T follicular helper cell (primary cell): ENCODE measurements at regions not wholly inside any gene's neighbourhood (a gene's known extent, or its start where the extent isn't known, plus 50 kb on each side); places are given as distances from the start of the nearest gene placed in this dataset.
"Not testable (repeated sequence)": the region's sequence is repeated elsewhere in the genome, so short reads cannot be mapped to it uniquely, and the experiment has no call there.

ENCODE experiments used
- DNase-seq: peaks from one replicate; pipeline ENCODE4 v3.0.0-alpha.2; 2020; ENCODE audit warnings: low read depth

DNA sequence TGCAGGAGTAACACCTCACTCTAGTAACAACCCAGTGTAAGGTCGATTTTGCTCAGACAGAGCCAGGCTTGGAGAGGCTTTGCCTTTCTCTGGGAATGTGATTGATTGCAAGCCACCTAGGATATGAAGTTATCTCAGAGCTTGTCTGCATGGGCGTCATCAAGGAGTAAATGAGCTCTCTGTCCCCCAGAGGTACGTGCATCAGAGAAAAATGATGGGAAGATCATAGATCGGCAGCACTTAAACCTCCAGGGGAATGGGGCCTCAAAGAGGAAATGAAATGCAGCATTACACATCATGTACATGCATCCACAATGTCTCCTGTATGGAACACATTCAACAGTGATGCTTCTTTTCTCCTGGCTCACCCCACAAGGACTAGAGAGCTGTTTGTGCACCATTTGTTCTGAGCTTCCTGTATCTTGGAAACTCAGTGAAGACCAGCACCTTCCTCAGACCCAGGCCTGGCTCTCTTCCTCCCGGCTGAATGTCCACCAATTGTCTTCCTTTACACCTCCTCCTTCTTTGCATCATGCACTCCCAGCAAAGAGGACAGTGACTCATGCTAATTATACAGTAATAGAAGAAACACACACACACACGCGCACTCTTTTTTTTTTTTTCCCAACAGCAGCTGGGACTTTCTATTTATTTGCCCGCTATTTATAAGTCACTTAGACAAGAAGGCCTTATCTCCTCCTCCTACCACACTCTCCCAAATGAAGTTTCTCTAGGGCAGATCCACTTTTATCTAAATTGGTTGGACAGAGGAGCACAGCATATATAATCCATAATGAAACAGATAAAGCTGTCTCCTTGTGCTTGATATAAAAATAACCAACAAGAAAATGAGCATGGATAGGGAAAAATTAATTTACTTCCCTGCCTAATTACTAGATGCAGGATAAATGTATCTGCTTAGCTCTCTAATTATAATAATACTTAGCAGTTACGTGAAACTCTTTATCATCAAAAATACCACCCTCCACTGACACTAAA is 990.7 kb downstream of the CCSER2 start:
- DNase-seq = no peak

DNA sequence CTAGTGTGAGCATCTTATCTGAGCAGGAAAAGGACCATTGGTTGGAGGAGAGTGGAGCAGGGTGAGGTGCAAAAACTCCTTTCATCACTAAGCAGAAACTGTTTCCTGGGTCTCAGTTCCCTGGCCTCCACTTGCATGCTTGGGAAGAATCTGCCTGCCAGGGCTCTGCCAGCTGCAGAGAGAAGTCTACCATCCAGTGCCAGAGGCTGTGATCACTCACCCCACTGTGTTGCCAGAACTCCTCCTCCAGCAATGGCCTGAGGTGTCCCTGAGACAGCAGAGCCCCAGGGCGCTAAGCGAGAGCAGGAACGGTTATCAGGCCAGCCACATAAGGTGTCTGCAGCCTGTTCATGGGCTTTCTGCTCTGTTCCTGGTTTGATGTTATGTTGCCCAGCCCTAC is 991.4 kb downstream of the CCSER2 start:
- no peak for DNase-seq

DNA sequence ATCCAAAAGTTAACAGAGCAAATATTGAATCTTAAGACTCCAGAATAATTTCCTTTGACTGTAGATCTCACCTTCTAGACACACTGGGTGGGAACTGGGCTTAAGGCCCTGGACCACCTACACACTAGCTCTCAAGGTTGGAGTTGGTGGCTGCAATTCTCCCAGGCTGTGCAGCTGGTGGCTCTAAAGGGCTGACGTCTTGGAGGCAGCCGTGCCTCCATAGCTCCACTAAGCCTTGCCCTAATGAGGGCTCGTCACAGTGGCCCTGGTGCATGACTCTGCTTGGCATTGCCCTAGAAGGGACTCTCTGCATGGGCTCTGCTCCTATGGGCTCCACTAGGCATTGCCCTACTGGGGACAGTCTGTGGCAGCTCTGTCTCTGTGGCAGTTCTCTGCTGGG is 1005.2 kb downstream of the CCSER2 start:
- no peak for DNase-seq

GRCh38 chr10:85362401-85362800 is 1004.2 kb downstream of the GRID1 start:
- DNase-seq = no peak

DNA sequence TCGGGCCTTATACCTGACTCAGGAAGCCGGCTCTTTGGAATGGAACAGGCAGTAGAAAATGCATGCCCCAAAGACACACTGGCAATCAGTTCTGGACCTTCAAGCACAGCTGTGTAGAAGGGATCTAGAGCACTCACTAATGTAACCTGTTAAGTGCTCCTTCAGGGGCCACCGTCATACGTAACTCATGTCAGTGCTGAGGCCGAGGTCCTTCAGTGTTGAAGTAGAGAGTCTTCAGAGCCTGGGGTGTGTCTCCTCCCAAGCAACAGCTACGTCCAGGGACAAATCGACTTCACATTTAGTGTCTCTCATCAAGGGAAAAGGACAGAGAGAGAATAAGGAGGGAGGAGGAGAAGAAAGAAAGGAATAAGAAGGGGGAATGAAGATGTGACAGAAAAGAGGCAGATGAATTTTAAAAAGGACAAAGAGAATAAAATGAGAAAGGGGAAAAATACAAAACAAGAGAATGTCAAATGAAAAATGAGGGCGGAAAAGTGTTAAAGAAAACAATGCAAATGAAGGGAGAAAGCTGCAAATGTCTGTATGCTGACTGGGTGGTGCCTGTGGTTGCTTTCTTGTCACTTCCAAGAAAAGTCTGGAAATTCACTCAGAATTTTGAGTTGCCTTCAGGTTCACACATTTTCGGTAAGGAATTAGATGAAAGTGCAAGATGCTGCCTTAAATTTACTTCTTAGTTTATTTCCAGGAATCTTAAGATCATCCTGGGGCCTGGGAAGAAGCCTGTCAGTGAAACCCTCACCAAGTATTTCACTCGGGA is 989.4 kb downstream of the GRID1 start:
- DNase-seq = no peak

DNA sequence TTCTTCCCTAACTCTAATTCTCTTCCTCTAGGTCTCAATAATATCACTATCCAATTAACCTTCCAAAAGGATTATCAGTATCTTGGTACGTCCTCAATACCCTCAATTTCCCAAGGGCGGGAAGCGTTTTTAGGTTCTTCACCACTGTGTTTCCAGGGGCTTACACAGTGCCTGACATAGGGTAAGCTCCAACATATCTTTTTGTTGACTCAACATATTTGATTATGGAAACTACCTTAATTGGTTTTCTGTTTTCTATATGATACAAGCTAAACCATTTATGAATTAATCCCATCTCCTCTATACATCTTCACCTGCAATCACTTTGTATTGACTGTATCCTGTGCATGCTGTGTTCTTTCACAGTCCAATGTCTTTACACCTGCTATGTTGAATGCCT is 987.3 kb downstream of the GRID1 start:
- no peak for DNase-seq

- DNase-seq = no peak
Measured at GRCh38 chr10:85400981-85401695, 965.5 kb downstream of the GRID1 start.

DNA sequence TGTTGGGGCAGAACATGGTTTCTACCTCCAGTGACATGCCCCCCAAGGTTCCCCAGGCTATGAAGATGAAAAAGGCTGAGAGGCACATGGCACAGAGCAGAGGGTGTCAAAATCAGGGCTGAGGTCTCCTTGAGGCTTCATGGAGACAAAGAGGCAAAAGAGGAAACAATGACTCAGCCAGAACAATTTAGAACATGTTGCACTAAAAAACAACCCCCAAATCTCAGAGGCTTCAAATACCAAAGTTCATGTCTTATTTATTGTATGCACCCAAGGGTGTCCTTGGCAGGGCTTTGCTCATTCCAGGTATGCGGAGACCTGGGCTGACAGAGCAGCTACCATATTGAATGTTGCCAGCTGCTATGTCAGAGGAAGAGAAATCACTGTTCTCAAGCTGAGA is 964.1 kb downstream of the GRID1 start:
- DNase-seq = no peak

GRCh38 chr10:85407088-85407487 is 959.5 kb downstream of the GRID1 start:
- DNase-seq = no peak

DNA sequence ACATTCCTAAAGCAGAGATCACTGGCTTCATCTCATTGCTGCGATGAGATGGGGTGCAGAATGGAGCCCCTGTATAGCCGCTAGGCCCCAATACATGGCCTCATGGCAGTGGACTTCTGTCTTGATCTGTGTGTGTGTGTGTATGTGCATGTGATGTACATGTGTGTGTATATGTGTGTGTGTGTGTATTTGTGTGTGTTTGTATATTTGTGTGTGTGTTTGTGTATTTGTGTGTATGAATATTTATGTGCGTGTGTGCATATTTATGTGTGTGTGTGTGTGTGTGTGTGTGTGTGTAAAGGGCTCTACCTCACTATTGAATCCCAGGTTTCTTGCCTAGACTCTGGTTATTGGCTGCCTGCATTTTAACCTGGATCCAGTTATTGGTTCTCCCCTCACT is 958.2 kb downstream of the GRID1 start:
- DNase-seq = no peak

DNA sequence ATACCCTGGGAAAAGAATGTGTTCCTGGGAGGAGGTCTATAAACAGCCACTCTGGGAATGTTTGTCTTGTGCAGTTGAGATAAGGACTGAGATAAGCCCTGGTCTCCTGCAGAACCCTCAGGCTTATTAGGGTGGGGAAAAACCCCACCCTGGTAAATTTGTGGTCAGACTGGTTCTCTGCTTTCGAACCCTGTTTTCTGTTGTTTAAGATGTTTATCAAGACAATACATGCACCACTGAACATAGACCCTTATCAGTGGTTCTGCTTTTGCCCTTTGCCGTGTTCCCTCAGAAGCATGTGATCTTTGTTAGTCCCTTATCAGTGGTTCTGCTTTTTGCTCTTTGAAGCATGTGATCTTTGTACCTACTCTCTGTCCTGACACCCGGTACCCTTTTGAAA is 956.0 kb downstream of the GRID1 start:
- DNase-seq = not testable (repeated sequence)

GRCh38 chr10:85413570-85413969 is 953.0 kb downstream of the GRID1 start:
- no peak for DNase-seq

- DNase-seq = no peak
Measured at GRCh38 chr10:85420501-85421191, 945.9 kb downstream of the GRID1 start.

DNA sequence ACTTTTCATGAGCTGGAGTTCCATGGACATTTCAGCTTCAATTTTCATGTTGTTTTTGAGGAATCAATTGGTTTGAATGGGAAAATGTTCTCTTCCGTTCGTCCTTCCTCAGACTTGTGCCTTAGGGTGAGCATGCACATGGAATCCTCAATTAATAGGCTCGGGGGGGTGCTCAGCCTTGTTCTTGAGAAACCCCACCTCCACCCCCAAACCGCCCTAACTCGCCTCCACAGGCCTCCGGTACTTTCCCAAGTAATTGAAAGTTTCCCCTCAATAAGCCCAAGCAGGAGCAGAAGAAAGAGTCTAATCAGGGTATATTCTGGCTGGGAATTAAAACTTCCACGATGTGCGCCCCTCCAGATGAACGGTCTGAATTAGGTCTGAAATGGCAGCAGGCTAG is 945.2 kb downstream of the GRID1 start:
- DNase-seq = no peak

DNA sequence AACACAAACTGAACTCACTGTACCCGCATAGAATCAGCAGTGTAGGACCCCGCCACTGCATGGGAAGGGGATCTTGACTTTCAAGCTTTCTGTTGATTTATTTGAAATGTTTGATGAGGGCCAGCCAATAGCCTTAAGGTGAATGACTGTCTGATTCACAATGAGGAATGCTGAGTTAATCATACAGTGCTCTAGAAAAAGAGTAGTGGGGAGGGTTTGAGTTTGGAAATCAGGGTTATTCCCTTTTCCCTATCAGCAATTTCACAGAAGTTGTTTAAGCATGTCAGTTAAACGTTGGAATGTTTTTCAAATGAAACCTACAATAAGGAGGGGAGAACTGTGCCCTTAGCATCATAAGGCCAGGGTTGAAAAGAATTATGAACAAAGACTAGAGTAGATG is 937.5 kb downstream of the GRID1 start:
- no peak for DNase-seq

DNA sequence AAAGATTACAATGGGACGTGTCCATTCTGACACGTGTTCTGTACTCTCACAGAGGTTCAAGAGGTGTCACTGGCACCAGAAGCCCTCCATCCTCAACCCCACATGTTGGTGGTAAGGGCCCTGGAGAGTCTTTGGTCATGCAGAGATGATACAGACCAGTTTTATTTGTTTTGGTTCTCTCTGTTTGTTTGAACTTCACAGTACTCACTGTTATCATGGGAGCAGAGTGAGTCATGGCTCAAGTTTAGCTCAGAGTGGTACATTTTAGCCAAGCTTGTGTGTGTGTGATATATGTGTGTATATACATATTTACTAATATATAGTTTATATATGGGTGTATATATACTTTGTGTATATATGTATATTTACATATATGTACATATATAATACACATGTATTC is 935.6 kb downstream of the GRID1 start:
- DNase-seq = no peak

DNA sequence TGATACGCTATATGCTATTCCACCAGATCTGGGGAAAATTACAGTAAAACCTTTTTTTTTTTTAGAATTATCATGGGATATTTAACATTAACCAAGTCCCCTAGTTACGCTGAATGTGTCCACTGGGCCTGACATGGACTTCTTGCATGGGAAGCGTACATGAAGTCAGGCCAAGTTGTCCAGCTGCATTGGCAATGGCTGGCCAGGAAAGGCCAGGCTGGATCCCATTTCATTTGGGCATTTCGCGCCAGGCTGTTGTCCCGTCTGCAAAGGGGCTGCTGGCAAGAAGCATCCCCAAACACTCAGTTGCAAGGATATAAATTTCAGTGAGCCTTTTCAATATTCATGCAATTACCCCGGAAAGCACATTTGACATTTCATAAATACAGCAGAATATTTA is 933.3 kb downstream of the GRID1 start:
- DNase-seq = no peak

DNA sequence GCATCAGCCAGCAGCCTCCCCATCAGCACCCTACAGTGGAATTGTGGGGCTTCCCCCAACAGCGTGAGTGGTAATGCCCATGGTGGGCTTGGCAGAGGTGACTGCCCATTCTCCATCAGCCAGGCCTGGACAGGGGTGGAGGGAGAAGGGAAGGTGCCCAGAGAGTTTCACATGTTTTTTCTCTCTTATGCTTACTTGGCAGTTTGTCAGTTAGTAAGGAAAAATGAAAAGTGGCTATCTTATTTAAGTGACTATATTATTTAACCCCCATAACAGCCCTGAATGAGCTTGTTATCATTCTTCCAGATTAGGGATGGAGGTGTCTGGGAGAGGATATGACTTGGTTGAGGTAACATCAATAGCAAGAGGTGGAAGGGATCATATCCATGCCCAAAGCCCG is 921.7 kb downstream of the GRID1 start:
- no peak for DNase-seq

GRCh38 chr10:85445702-85446101 is 920.9 kb downstream of the GRID1 start:
- DNase-seq = no peak

DNA sequence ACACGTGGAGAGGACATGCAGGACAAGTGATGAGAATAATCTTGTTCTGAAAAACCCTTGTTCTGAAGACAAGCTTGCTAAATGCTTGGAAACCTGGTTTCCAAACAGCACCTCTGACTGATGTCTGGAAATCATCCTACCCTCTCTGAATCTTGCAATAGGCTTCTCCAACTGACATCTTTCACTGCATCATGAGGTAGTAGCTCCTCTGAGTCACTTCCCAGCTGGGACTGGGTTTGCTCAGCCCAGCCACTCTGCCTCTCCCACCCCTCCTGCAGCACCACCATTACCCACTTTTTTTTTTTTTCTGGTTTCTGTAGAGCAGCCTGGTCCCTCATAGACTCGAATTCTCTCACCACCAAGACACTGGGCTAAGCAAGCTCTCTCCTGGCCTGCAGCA is 919.8 kb downstream of the GRID1 start:
- DNase-seq = no peak

DNA sequence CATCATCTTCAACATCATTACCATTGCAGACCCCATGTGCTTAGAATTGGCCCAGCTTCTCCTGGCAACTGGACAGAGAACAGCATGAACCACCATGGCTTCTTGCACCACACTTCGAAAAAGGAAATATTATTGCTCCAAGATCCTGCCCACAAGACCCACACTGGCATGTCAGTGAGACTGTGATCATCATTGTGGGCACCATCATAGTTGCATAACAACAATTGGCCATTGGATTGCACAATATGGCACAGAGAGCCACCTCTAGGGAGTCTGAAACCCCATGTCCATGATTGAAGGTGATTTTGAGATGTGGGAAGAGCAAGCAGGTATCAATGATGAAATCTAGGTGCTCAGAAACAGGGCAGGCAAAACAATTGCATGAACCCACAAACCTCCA is 918.9 kb downstream of the GRID1 start:
- DNase-seq = no peak

- no peak for DNase-seq
Measured at GRCh38 chr10:85448716-85449115, 917.9 kb downstream of the GRID1 start.
